Panc1 (cell line): ENCODE measurements at regions not wholly inside any gene's neighbourhood (a gene's known extent, or its start where the extent isn't known, plus 50 kb on each side); places are given as distances from the start of the nearest gene placed in this dataset.

ENCODE experiments used
- CTCF ChIP-seq: fragments of 450-650 bp; IDR thresholded peaks from 2 replicates; pipeline ENCODE4 v1.5.1; 2017; ENCODE audit warnings: mild to moderate bottlenecking
- SIN3A ChIP-seq: IDR thresholded peaks from 2 replicates; pipeline ENCODE4 v1.6.1; 2012; ENCODE audit warnings: low read depth, mild to moderate bottlenecking, low read length, moderate library complexity, borderline replicate concordance; ENCODE audit not compliant: insufficient read depth

DNA sequence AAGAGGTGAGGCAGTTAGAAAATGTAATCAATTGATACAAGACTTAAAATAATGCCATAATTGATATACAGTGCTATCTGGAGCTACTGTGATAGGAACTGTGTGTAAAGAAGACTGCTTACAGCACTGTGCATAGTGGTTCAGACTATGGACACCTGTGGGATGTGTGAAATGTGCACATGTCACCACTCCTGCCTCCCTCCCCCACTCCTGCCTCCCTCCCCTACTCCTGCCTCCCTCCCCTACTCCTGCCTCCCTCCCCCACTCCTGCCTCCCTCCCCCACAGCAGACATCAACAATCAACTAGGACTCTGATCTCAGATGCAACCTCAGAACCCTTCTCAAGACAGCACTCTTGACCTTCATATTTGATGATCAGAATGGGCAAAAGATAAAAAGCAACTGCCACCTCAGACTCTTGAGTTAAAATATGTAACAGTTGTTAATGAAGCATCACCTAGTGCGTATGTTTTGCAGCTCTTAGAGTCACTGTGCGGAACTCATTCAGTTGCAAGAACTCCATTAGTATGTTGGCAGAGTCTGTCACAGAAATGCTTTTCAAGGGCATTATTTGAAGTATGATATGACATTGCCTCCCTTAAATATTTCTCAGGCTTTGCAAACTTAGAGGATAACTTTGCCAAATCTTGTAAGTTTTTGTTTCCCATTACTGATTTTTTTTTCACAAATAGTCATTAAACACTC, 255.2 kb upstream of the DDHD1 start:
- no peak for TF ChIP-seq SIN3A
- no peak for TF ChIP-seq CTCF
